Kidney epithelial cell (primary cell): ENCODE measurements at regions not wholly inside any gene's neighbourhood (a gene's known extent, or its start where the extent isn't known, plus 50 kb on each side); places are given as distances from the start of the nearest gene placed in this dataset.

ENCODE experiments used
- DNase-seq: peaks from one replicate; pipeline ENCODE4 v3.0.0-alpha.2; 2010; ENCODE audit warnings: low read depth
- H3K27me3 ChIP-seq: 2 replicates; pipeline ENCODE4 v1.6.0; 2011; ENCODE audit warnings: low read length; ENCODE audit not compliant: control insufficient read depth, insufficient read depth
- H3K36me3 ChIP-seq: 2 replicates; pipeline ENCODE4 v1.5.1; 2011; ENCODE audit warnings: low read length; ENCODE audit not compliant: control insufficient read depth, insufficient read depth
- H3K4me3 ChIP-seq: 2 replicates; pipeline ENCODE4 v1.5.1; 2011; ENCODE audit warnings: low read depth, mild to moderate bottlenecking, control low read depth, low read length
- TF ChIP-seq, protein P1 (sequence below): IDR thresholded peaks from 2 replicates; pipeline ENCODE4 v1.5.1; 2011; ENCODE audit warnings: mild to moderate bottlenecking, moderate library complexity, low read length, control low read depth, inconsistent platforms; ENCODE audit not compliant: insufficient read depth, poor library complexity, severe bottlenecking

DNA sequence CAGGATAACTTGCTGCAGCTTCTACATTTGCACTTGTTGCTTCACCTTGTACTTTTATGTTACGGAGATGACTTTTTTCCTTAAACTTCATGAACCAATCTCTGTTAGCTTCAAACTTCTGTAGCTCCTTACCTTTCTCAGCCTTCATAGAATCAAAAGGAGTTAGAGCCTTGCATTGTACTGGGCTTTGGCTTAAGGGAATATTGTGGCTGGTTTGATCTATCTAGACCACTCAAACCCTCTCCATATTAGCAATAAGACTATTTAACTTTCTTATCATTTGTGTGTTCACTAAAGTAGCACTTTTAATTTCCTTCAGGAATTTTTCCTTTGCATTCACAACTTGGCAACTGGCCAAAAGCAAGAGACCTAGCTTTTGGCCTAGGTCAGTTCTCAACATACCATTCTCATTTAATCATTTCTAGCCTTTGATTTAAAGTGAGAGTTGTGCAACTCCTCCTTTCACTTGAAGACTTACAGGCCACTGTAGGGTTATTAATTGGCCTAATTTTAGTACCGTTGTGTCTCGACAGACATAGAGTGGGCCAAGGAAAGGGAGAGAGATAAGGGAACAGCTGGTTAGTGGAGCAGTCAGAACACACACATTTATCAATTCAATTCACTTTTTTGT lies 63.7 kb downstream of the SHOC1 start:
- DNase-seq: no peak
- Histone ChIP-seq H3K36me3 (no peaks in the 10 kb centered on the region), H3K27me3 (no peaks in the 10 kb centered on the region), H3K4me3 (no peak overlapping the region)
- TF ChIP-seq, protein P1, sequence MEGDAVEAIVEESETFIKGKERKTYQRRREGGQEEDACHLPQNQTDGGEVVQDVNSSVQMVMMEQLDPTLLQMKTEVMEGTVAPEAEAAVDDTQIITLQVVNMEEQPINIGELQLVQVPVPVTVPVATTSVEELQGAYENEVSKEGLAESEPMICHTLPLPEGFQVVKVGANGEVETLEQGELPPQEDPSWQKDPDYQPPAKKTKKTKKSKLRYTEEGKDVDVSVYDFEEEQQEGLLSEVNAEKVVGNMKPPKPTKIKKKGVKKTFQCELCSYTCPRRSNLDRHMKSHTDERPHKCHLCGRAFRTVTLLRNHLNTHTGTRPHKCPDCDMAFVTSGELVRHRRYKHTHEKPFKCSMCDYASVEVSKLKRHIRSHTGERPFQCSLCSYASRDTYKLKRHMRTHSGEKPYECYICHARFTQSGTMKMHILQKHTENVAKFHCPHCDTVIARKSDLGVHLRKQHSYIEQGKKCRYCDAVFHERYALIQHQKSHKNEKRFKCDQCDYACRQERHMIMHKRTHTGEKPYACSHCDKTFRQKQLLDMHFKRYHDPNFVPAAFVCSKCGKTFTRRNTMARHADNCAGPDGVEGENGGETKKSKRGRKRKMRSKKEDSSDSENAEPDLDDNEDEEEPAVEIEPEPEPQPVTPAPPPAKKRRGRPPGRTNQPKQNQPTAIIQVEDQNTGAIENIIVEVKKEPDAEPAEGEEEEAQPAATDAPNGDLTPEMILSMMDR: no peak

- TF ChIP-seq, protein P1: no peak
- H3K27me3 ChIP-seq: no peaks in the 10 kb centered on the region
- no peaks in the 10 kb centered on the region for H3K36me3 ChIP-seq
- DNase-seq: peak; percentile 64
- no peak overlapping the region for H3K4me3 ChIP-seq
Measured at GRCh38 chr9:111728617-111729366, 65.9 kb downstream of the SHOC1 start.

GRCh38 chr9:111728143-111728542 lies 66.6 kb downstream of the SHOC1 start:
- H3K4me3 ChIP-seq: no peak overlapping the region
- TF ChIP-seq, protein P1: no peak
- H3K36me3 ChIP-seq: no peaks in the 10 kb centered on the region
- no peaks in the 10 kb centered on the region for H3K27me3 ChIP-seq
- DNase-seq: peak; percentile 51

GRCh38 chr9:111726949-111727348 lies 65.5 kb downstream of the GNG10 start:
- no peak for DNase-seq
- Histone ChIP-seq H3K36me3 (no peaks in the 10 kb centered on the region), H3K27me3 (no peaks in the 10 kb centered on the region), H3K4me3 (no peak overlapping the region)
- TF ChIP-seq, protein P1: no peak

GRCh38 chr9:111720174-111720573 lies 58.8 kb downstream of the GNG10 start:
- DNase-seq: no peak
- no peak overlapping the region for H3K4me3 ChIP-seq
- no peaks in the 10 kb centered on the region for H3K36me3 ChIP-seq
- no peaks in the 10 kb centered on the region for H3K27me3 ChIP-seq
- TF ChIP-seq, protein P1: no peak
